ENCODE measurements at regions not wholly inside any gene's neighbourhood (a gene's known extent, or its start where the extent isn't known, plus 50 kb on each side); places are given as distances from the start of the nearest gene placed in this dataset.

GRCh38 chr12:66032739-66033138 is 97.8 kb downstream of the LLPH start (continued):
- TF ChIP-seq PRDM15 (CRISPR knock-in tag; IDR thresholded peaks at IDR 0.05) (no peak), CREB1 (IDR thresholded peaks at IDR 0.05; ENCODE audit: low read depth) (no peak), TCF3 (IDR thresholded peaks at IDR 0.05; ENCODE audit: borderline replicate concordance, insufficient read depth, low read depth, low read length) (peak; percentile 83), SUZ12 (IDR thresholded peaks at IDR 0.05; ENCODE audit: unreplicated experiment) (no peak), EED (IDR thresholded peaks at IDR 0.05; ENCODE audit: low read depth) (no peak), ZBED1 (IDR thresholded peaks at IDR 0.05; ENCODE audit: borderline replicate concordance) (peak; percentile 78), IRF4 (IDR thresholded peaks at IDR 0.05; ENCODE audit: low read depth, low read length) (peak; percentile 33; the same call in 1 of the 2 replicates), SMAD1 (IDR thresholded peaks at IDR 0.05; ENCODE audit: low read depth, partially characterized antibody) (no peak)

- H4K20me1 ChIP-seq (ENCODE audit: control insufficient read depth, insufficient read depth), result no peaks in the 10 kb centered on the region
- no peak overlapping the region for H3K9ac ChIP-seq (ENCODE audit: control insufficient read depth, insufficient read depth, low read length)
- 40% methylated on average over 2 of the region's 2 CpGs for WGBS (ENCODE audit: insufficient coverage, insufficient replicate concordance, low lambda C conversion rate, missing lambda C conversion rate)
- H3K4me3 ChIP-seq, result no peak overlapping the region
- no peak overlapping the region for H3K27ac ChIP-seq (ENCODE audit: control insufficient read depth, insufficient read depth)
- ChIA-PET SMC1A (ENCODE audit: uncharacterized antibody, unreplicated experiment) (interaction anchor here (1.2 to 1.7 kb wide), 4 partner anchors 22 to 55 kb away, joined by 3 to 5 read pairs (median 3); no protein-coding TSS in a partner anchor), RAD21 (ENCODE audit: unreplicated experiment) (interaction anchor here (1.3 kb wide), 1 partner anchor 30 kb away, joined by 4 read pairs; no protein-coding TSS in a partner anchor), POLR2A (interaction anchor here (0.6 kb wide), 1 partner anchor 496 kb away, joined by 3 read pairs; no protein-coding TSS in a partner anchor), CTCF (interaction anchor here (0.7 to 0.9 kb wide), 2 partner anchors 63 to 428 kb away, joined by 3 read pairs; no protein-coding TSS in a partner anchor)
- BruUV-seq (replicated peaks), result no TSS peak
- H3K4me1 ChIP-seq (ENCODE audit: control insufficient read depth, insufficient read depth, low read length), result peaks cover 12% of the 10 kb centered on the region; the same call in 1 of the 2 replicates
- no peak overlapping the region for H3K4me2 ChIP-seq (ENCODE audit: control insufficient read depth, insufficient read depth)
- H3K27me3 ChIP-seq (replicated peaks in 1 of 2; ENCODE audit: control insufficient read depth in 2 of 2, insufficient read depth in 2 of 2, low read length in 1 of 2), result no peaks in the 10 kb centered on the region
- no peak for DNase-seq (ENCODE audit: low read depth, low spot score)
- in situ Hi-C loops (cut with MboI) (no loop called here), intact Hi-C loops (cut with micrococcal nuclease; ENCODE audit: unreplicated experiment) (no loop called here)
- no peaks in the 10 kb centered on the region for H3K36me3 ChIP-seq (ENCODE audit: control insufficient read depth in 2 of 2, insufficient read depth in 2 of 2, low read length in 1 of 2)
- no peak for ATAC-seq
- no peaks in the 10 kb centered on the region for H3K9me3 ChIP-seq (replicated peaks; ENCODE audit: control insufficient read depth, insufficient read depth, low read length)
- no peak for TF ChIP-seq HSF1 (IDR thresholded peaks at IDR 0.05; ENCODE audit: low read depth, low read length)
- no peak for TF ChIP-seq ZNF592 (IDR thresholded peaks at IDR 0.05)
- FAIRE-seq, result no peak
- H2AFZ ChIP-seq (ENCODE audit: control insufficient read depth, low read depth, low read length), result no peak overlapping the region
- H3K79me2 ChIP-seq (ENCODE audit: control insufficient read depth, insufficient read depth, low read length), result no peaks in the 10 kb centered on the region
Measured at GRCh38 chr12:66030217-66030781, 100.3 kb downstream of the LLPH start.
